NB4 (cell line): ENCODE measurements at regions not wholly inside any gene's neighbourhood (a gene's known extent, or its start where the extent isn't known, plus 50 kb on each side); places are given as distances from the start of the nearest gene placed in this dataset.

Source experiments
- MYC ChIP-seq: IDR thresholded peaks from 2 replicates; pipeline ENCODE4 v1.6.1; 2011; ENCODE audit warnings: low read depth, low read length
- POLR2A ChIP-seq: IDR thresholded peaks from 2 replicates; pipeline ENCODE4 v1.6.1; 2011; ENCODE audit warnings: mild to moderate bottlenecking; ENCODE audit not compliant: insufficient read length; ENCODE audit errors: extremely low read depth
- TF ChIP-seq, protein P1 (sequence below): IDR thresholded peaks from one replicate; pipeline ENCODE4 v1.5.1; 2012; ENCODE audit warnings: low read depth, low read length

DNA sequence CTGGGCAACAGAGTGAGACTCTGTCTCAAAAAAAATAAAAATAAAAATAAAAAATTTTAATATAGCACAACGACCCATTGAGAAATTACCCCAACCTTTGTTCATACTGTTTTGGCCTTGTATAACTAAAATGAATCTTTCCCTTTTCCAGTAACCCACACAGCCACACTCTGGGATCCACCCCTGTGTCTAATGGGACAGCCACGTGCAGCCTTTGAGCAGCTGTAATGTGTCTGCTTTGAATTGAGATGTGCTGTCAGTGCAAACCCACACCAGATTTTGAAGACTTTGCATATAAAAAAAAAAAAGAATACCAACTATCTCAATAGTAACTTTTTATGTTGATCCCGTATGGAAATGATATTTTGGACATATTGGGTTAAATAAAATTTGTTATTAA lies 112.7 kb upstream of the UBL3 start:
- TF ChIP-seq MYC (no peak), POLR2A (no peak)
- TF ChIP-seq, protein P1, sequence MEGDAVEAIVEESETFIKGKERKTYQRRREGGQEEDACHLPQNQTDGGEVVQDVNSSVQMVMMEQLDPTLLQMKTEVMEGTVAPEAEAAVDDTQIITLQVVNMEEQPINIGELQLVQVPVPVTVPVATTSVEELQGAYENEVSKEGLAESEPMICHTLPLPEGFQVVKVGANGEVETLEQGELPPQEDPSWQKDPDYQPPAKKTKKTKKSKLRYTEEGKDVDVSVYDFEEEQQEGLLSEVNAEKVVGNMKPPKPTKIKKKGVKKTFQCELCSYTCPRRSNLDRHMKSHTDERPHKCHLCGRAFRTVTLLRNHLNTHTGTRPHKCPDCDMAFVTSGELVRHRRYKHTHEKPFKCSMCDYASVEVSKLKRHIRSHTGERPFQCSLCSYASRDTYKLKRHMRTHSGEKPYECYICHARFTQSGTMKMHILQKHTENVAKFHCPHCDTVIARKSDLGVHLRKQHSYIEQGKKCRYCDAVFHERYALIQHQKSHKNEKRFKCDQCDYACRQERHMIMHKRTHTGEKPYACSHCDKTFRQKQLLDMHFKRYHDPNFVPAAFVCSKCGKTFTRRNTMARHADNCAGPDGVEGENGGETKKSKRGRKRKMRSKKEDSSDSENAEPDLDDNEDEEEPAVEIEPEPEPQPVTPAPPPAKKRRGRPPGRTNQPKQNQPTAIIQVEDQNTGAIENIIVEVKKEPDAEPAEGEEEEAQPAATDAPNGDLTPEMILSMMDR, result no peak
